GM21447 (cell line): ENCODE measurements at regions not wholly inside any gene's neighbourhood (a gene's known extent, or its start where the extent isn't known, plus 50 kb on each side); places are given as distances from the start of the nearest gene placed in this dataset.
A peak's percentile ranks its signal among the peaks of the same experiment; 100 is the strongest.
"Not testable (repeated sequence)": the region's sequence is repeated elsewhere in the genome, so short reads cannot be mapped to it uniquely, and the experiment has no call there.

Source experiments
- ATAC-seq: cut with Tn5 transposase; IDR thresholded peaks from one replicate; pipeline ENCODE4 v1.9.1; 2021; ENCODE audit not compliant: unreplicated experiment

DNA sequence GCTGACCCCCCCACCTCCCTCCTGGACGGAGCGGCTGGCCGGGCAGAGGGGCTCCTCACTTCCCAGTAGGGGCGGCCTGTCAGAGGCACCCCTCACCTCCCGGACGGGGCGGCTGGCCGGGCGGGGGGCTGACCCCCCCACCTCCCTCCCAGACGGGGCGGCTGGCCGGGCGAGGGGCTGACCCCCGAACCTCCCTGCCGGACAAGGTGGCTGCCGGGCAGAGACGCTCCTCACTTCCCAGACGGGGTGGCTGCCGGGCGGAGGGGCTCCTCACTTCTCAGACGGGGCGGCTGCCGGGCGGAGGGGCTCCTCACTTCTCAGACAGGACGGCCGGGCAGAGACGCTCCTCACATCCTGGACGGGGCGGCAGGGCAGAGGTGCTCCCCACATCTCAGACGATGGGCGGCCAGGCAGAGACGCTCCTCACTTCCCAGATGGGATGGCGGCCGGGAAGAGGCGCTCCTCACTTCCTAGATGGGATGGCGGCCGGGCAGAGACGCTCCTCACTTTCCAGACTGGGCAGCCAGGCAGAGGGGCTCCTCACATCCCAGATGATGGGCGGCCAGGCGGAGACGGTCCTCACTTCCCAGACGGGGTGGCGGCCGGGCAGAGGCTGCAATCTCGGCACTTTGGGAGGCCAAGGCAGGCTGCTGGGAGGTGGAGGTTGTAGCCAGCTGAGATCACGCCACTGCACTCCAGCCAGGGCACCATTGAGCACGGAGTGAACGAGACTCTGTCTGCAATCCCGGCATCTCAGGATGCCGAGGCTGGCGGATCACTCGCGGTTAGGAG, 66.2 kb upstream of the PAPPA2 start:
- ATAC-seq, result not testable (repeated sequence)

GRCh38 chr1:176391621-176392020, 71.4 kb upstream of the PAPPA2 start:
- no peak for ATAC-seq

- no peak for ATAC-seq
Measured at GRCh38 chr1:176384841-176385240, 78.1 kb upstream of the PAPPA2 start.

GRCh38 chr1:176382163-176382562, 80.8 kb upstream of the PAPPA2 start:
- ATAC-seq, result no peak

GRCh38 chr1:176379626-176380339, 83.2 kb upstream of the PAPPA2 start:
- ATAC-seq, result no peak

DNA sequence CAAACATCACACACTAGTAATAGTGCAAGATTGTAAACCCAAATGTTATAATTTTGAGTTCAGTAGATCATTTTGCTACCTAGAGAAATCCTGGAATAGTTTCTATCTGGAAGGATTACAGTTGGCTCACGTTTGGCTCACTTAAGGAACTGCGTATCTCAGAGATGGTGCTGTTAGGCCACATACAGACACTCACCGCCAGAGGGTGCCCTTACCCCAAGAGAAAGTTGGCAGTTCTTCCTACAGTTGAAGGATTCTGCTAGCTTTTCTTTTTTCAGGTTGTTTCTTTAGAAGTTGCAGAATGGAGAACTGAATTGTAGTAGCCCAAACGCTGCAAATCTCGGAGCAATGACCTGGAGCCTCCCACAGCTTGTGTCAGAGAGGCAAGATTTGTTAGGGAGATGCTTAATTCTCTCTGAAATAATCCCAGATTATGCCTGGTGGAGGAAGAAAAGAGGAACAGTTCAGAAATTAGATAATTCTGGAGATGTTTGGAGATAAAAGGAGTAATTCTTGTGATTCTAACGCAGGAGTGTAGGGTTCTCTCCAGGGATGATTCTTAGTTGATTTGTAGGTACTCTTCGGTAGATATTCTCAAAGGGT, 87.9 kb upstream of the PAPPA2 start:
- peak; percentile 79 for ATAC-seq

- no peak for ATAC-seq
Measured at GRCh38 chr1:176364236-176364905, 98.6 kb upstream of the PAPPA2 start.

GRCh38 chr1:176349135-176349715, 113.8 kb upstream of the PAPPA2 start:
- not testable (repeated sequence) for ATAC-seq

GRCh38 chr1:176341656-176342055, 121.3 kb upstream of the PAPPA2 start:
- ATAC-seq, result no peak

DNA sequence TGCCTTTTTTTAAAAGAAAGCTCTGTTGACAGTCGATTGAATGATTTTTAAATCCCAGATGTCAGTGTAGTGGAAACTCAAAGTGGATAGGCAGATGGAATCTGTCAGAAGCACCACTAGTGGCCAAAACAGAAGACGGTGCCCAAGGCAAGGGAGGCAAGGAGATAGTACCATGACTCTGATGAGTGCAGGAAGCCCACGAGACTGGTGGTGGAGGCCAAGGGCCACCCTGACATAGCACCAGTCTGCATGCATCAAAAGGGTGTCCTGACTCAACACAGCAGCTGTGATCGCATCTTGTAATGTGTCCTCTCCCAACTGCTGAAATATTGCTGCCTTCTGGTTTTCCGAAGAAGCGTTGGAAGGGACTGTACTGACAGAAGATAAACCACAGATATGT, 124.1 kb upstream of the PAPPA2 start:
- ATAC-seq, result no peak

- ATAC-seq, result no peak
Measured at GRCh38 chr1:176330782-176331181, 123.7 kb upstream of the COP1 start.

GRCh38 chr1:176325664-176326063, 118.6 kb upstream of the COP1 start:
- ATAC-seq, result no peak

GRCh38 chr1:176323472-176323871, 116.4 kb upstream of the COP1 start:
- no peak for ATAC-seq

DNA sequence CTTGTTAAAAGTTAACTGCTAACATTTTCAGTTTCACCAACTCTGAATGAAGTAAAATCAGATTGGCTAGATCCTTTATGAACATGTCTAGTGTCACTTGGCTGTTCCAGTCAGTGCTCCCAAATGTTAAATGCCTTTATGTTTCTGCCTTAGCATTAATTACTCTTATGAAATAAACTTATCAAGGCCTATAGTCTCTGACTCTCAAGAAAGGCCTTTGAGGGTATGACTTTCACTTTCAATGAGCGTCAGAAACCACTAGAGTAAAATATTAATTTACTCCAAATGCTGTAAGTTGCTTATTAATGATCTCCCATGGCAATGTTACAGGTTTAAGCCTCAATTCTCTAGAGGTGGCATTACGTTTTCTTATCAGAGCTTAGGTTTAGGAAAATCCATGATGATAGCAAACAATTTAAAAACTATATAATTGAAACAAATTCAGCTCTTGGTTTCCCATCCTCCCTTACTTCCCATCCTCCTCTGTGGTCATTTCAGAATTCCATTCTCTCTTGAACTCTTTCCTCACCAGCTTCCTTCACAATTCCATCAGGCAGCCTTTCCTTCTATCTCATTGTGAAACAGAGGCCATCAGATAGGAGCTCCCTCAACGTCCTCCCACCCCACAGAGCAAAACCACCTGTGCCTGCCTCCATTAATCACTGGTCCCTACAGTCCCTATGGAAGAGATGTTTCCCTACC, 108.6 kb upstream of the COP1 start:
- peak; percentile 87 for ATAC-seq

GRCh38 chr1:176296602-176297001, 89.5 kb upstream of the COP1 start:
- not testable (repeated sequence) for ATAC-seq

DNA sequence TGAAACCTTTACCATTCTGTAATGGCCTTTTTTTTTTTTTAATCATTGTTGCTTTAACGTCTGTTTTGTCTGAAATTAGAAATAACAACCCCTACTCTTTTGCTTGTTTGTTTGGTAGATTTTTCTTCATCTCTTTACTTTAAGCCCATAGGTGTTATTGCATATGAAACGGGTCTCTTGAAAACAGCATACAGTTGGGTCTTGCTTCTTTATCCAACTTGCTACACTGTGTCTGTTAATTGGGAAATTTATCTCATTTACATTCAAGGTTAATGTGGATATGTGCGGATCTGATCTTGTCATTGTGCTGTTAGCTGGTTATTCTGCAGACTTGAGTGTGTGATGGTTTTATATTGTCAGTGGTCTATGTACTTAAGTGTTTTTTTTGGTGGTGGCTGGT, 78.9 kb upstream of the COP1 start:
- no peak for ATAC-seq

DNA sequence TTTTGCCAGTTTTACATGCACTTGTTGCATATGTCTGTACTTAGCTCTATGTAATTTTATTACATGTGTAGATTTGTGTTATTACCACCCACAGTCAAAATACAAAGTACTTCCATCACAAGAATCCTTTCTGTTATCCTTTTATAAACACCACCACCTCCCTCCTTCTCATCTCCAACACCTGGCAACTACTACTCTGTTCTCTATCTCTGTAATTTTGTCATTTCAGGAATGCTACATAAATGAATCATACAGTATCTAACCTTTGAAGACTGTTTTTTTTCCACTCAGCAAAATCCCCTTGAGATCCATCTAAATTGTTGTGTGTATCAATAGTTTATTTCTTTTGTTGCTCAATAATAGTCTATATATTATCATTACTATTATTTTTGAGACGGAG, 64.5 kb upstream of the COP1 start:
- no peak for ATAC-seq
